Activated T-cell treated with anti-CD3 and anti-CD28 coated beads for 48 hours (primary cell): ENCODE measurements at regions not wholly inside any gene's neighbourhood (a gene's known extent, or its start where the extent isn't known, plus 50 kb on each side); places are given as distances from the start of the nearest gene placed in this dataset.

Experiments
- DNase-seq: peaks from one replicate; pipeline ENCODE4 v3.0.0-alpha.2; 2020; ENCODE audit warnings: low read depth

DNA sequence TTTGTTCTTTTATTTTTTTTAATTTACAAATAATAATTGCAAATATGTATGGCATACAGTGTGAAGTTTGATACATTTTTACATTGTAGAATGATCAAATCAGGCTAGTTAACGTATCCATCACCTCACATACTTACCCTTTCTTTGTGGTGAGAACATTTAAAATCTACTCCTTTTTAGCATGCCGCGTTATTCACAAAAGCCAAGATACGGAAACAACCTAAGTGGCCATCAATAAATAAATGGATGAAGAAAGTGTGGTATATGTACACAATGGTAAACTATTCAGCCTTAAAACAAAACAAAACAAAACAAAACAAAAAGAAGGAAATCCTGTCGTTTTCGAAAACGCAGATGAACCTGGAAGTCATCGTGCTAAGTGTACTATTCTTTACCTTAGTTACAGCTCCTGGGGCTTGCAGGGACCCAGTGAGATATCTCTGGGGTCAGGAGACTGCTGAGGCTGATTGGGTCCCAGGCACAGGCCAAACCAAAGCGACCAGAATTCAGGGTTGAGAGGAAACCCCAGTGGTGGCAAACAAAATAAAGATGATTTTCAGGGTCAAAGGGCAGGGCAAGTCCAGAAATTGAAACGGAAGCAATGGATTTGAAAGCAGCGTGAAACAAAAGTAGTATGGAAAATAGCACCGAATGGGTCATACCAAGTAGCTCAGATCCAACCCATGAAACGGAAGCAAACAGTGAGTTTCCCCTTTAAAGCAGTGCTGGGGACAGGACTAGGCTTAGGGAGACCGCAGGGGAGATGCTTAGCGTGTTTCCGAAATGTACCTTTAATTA lies 188.2 kb downstream of the PLPP3 start:
- no peak for DNase-seq

DNA sequence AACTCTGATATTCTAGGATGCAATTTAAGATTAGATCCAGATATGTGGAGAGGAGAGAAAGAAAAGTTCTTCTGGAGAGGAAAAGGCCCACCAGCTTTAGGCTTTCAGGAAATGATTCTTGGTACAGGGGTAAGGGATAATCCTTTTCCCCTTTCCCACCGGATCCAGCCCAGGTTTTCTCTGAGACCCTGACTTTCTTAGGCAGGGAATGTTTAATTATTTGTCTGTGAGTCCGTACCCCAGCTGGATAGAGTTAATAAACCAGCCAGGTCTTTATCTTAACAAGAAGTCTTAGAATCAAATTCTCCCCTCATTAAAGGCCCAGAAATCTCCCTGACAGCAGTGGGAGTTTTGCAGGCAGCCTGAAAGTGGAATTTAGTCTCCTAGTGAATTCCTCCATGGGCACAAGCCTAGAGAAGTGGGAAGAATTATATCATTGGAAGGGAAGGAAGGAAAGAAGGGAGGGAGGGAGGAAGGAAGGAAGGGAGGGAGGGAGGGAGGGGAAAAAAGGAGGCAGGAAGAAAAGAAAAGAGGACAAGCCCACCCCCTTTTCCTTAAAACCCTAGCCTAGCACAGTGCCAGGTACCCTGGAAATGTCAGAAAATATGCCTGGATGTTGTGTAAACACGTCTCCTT lies 189.0 kb downstream of the PLPP3 start:
- no peak for DNase-seq

DNA sequence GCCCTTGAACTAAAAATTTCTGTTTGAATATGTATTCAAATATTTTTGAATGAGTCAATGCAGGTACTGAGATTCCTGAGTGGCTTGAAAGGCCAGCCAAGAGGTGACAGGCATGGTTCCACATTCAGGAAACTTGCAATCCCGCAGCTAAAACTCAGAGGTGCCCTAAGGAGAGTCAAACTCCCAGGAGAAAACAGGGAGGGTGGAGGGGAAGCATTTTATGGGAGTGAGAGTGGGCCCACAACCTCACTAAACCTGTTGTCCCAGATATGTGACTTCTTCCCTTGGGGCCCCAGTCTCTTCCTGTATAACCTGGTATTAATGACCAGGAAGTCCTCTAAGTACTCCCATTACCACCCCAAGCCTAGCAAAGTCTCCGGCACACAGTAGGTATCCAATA lies 189.6 kb downstream of the PLPP3 start:
- no peak for DNase-seq

DNA sequence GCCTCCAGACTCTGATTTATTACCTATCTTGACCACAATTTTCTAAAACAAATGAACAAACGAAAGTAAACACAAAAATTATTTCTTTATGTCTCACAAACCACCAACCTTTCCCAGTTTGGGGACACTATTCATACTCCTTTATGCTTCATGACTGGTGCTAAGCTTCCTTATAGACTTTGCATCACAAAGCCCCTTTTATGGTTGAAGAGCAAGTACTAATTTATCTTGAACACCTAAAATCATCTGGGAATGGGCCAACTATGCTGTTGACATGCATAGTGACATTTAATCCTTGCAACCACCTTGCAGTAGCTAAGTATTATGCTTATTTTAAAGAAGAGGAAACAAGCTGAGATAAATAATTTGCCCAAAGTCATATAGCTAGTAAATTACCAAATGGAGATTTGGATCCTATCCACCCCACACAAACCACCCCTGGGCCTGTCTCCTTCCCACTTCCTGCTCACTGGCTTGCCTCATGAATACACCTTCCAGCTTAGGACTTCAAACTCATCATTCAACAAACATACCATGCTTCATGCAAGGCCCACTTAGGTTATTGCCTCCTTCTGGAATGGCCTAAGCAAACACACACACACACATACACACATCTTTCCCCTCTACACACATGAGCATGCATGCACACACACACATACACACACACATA lies 192.2 kb downstream of the PLPP3 start:
- no peak for DNase-seq

DNA sequence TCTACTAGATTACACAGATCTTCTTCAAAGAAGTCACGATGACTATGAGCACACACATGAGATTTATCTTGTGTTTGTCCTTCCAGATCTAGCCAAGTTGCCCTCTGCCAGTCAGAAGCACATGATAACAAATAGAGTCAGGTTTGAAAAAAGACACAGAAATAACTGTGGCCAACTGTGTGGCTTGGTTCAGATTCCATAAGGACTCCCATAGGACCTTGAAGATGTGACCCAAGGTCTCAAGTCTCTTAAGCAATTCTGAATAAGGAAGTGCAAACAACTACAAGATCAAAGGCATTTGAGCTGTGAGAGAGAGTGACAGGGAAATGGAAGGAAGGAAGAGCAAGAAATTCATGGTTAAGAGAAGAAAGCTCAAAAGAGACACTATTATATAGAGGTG lies 194.0 kb downstream of the PLPP3 start:
- no peak for DNase-seq

DNA sequence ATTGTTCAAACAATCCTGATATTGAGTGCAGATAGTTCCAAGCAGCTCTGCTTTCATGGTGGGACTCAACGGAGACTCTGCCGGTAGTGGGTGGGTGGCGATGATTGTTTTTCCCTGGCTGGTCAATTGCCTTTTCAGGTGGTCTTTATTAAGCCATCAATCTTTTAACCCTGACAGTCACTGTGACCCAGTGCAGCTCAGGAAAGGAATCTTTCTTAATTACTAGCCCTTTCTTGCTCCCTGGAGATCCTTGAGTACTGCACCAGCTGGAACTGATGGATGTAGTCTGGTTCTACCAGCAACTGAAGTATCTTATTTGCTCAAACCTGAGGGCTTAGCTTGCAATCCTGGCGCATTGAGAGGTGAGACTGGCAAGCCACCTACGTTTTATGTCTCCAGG lies 196.4 kb downstream of the PLPP3 start:
- no peak for DNase-seq

DNA sequence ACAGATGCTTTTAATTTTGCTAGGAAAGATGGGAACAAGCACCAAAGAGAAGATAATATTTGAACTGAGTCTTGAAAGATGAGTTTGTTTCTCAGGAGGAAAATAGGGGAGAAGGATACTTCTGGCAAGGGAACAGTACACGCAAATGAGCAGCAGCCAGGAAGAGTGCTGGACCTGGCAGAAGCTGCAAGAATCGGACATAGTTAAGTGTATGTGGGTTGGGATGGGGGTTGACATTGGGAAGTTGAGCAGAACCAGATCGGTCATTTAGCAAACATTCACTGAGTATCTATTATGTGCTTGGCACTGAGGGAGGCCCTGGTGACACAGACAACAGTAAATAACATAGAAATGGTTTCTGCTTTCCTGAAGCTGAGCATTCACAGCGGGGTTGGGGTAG lies 198.8 kb downstream of the PLPP3 start:
- DNase-seq: no peak

DNA sequence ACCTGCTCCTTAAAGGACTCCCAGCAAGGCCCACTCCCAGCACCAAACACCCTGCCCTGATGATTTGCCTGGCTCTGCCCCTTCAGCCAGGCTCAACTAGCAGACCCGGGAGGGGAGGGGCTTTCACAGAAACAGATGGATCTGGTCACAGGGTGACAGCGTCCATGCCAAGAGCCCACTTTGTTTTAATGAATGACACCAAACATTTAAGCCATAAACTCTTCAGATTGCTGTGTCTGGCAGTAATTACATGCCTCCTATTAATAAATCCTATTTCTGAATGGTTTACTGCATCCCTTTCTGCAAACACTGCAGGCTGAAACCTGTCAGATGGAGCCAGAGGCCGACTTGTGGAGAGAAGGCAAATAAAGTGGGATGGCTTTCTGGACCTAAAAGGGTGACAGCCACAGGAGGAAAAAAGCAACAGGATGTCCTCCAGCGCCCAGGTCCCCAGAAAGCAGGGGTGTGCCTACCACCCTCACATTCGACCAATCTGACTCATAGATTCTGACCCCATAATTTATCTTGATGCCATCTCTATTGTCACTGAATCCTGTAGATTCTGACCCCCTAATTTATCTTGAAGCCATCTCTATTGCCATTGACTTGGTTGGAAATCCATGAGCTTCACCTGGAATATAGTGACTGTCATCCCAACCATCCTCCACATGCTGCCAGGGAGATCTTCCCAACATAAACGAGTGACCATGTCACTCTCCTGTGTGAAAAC lies 200.9 kb downstream of the PLPP3 start:
- DNase-seq: no peak

DNA sequence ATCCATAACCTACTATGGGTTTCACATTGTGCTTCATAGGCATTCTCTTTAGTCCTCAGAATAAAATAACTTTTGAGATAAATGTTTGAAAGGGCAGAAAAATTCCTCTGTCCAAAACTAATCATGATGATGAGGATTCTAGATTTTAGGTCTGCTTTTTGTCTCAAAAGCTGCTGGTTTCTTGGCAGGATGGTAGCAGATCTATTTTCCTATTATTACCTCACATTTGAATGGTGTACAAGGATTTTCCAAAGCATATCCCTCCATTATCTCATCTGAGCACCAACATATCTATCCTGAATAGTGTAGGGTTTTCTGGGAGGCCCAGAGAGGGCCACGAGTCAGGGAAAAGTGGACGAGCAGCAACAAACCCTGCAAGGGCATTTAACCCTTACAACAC lies 201.9 kb downstream of the PLPP3 start:
- DNase-seq: no peak

DNA sequence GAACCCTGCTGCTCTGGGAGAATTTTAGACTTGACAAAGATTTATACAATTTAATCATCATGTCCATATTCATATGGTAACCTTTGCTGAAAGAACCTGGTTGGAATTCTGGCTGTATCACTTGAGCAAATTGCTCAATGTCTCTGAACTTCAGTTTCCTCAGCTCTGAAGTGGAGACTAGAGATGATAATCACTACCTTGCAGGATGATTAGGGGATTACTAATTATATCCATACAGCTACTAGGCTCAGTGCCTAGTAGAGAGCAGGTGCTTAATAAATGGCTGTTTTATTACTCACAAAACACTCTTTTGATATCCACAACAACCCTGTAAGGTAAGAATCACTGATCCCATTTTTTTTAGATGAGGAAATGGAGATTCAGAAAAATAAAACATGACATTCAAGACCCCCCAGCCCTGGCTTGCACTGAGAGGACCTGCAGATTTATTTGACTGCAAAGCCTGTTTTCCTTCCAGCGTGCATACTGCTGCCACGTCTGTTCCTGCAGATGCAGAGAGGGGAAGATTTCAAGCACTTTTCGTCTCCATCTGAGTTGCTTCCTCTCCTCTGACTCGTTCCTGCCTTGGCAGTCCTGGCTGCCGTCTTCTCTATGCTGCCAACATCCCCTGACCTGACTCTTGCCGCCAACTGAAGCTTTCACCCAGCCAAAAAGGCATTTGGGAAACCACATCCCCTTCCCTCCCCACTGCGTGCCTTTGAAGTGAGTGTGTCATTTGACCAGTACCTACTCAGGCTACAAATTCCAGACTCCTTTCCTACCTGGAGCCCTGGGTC lies 203.0 kb downstream of the PLPP3 start:
- DNase-seq: no peak

DNA sequence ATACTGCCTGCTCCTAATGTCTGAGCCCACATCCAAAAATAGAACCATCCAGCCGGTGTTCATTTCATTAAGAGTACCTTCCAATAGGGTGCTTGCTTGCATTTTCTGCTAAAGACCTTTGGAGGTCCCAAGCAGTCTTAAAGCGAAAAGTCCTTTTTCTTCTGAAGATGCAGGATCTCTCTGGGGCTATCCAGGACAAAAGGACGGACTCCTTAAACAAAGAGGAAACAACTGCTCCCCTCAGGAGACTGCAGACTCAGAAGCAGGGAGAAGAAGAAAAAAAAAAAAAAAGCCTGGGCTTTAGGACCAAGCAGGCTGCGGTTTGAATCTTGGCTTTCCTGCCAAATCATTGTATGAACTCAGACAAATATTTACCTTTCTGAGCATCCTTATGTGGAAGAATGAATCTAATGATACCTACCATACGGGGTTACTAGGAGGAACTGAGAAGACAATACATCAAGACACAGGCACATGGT lies 204.0 kb downstream of the PLPP3 start:
- no peak for DNase-seq

DNA sequence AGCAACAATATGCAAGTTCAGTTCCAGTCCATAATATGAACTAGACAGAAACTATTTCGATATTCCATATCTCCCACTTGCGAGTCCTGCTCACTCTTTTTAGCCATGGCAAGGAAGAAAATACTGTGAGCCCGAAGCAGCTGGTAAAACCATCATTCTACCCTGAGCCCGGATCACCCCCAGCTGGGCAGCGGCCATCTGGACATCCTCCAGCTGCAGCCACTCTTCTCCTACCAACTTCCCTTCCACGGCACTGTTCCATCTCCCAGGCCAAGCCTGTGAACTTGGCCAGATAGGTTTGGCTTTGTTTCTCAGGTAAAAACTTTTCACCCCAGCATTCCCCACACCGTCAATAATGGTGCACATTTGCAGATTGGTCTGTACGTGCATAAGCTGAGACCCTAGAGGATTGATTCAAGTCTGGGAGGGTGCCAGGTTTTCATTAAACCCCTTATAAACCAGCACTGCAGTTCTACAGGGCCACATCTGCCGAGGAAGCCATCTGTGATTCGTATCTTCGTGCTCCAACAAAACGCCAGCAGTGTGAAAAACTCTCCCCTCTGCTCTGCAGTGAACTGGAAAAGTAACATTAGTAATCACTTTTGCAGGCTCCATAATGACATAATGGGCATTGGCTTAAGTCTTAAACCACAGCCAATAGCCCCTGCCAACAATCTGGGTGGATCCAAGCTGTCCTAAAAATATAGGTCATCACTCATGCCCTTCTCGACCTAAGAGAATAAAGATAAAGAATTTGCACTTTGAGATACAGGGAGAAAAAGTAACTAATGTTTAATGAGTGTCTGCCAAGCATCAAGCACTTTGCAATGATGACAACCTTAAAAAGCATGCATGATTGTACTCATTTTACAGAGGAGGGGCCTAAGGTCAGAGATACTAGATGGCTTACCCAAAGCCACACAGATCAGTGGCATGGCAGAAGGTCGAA lies 205.1 kb downstream of the PLPP3 start:
- DNase-seq: no peak

DNA sequence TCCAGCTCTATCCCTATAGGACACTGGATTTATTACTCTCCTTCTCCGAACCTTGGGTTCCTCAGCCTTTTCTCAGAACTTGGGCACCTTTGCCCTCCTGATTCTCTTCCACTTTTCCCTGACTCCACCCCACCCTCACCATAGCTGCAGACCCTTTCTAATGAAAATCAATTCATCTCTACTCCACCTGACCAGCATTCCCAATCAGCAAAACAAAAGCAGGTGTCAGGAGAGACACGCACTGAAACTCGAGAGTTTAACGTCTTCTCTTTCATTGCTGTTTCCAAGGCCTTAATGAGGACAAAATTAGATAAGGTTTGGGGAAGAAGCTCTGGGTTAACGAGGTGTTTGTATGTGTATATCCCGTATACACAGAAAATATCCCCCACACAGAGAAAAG lies 208.8 kb downstream of the PLPP3 start:
- DNase-seq: no peak

DNA sequence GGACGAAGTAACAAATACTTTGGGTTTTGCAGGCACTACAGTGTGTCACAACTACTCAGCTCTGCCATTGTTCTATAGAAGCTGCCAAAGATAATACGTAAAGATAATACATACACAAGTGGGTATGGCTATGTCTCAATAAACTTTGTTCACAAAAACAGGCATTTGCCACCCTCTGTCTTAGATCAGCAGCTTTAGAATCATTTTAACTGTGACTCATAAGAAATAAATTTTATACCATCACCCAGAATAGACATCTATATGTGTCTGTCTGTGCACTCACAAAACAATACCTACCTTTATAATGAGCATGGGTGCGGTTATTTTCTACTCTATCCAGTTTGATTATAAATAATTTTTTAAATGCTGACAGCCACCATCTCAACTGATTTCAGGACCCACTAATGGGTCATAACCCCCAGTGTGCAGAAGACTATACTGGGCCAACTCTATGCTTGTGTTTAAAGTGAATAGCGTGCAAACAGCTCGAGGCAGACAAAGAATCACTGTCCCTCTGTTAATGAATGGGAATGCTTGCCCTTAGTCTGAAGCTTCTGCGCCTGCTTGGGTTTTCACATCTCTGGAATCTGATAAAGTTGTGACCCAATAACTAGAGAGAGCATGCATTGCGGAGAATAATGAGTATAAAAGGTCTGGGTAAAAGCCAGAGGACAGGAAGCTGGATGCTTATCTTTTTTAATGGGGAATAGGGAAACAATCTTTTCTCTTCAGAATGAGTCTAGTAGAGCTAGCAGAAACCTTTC lies 216.2 kb downstream of the PLPP3 start:
- DNase-seq: no peak

DNA sequence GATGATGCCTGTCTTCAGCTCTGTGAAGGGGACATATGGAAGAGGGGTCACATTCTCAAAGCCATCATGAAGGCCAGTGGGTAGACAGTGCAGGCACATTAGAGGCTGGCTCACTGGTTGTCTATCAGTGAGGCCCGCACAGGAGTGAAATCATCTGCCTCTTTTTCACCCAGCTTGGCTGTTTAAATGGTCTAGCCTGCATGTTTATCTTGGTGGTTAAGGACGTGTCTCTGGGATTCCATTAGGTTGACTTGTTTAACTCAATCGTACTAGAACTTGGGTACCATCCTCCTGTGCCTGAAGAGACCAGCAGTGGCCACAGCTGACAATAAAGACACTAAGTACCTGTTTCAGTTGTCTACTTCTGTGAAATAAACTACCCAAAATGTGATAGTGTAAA lies 219.3 kb downstream of the PLPP3 start:
- DNase-seq: no peak

DNA sequence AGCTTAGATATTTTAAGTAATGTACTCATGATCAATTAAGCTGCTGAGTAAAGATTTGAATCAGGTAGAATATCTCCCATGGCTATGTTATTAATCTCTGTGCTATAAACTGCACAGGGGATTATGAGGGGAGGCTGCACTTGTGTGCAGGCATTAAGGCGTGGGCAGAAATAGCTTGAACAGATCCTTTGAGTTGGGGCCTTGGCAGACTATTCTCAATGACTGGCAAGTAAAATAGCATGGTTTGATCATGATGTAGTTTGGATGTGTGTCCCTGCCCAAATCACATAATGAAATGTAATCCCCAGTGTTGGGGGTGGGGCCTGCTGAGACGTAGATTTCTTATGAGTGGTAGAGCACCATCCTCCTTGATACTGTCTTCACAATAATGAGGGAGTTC lies 220.3 kb downstream of the PLPP3 start:
- DNase-seq: no peak

DNA sequence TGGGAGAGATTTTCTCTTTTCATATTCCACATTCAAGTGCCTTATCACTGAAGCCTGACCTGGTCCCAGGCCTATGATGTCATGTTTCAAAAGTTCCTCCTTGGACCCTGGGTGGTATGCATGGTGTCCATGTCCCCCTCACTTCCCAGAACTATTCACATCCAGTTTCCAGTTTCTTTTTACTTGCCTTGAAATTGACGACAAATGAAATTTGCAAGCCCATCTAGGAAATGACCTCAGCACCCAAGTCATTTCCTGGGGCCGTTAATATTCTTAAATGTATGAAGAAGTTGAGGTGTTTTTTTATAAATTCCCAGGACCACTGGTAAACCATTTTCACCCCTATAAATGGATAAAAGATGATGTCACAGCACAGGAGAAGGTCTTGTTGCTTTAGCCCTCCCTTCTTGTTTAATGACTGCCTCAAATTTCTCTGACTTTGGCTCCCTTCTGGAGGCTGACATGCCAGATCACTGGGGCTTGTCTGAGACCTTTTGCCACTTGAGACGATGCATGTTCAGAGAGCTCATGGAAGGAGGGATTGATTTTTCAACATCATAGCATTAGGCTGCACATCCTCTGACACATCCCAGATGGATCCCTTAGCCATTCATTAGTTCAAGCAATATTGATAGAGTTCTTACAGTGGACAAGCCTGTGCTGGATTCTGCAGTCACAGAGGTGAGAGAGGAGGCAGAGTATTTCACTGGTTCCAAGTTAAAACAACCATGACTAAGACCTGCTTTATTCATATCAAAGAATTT lies 221.3 kb downstream of the PLPP3 start:
- DNase-seq: no peak

DNA sequence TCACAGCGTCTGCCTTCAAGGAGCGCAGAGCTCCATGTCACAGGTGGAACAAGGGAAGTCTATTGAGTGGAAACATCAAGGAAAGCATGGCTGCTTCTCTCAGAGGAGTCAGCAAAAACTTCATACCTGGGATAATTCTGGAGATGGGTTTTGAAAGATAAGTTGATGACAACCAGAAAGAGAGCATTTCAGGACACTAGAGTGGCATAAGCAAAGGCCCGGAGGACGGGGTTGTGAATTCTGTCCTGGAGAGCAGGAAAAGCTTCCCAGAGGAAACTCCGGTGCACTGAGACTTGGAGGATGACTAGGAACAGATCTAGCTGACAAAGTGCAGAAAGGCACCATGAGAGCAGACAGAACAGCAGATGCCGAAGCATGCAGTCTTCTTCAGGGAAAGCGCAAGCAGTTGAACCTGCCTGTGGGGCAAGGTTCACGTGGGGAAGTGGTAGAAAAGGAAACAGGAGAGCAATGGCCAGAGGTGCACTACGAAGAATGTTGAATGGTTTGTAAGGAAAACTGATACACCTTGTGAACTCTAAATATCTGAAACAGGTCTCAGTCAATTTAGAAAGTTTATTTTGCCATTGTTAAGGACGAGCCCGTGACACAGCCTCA lies 222.9 kb downstream of the PLPP3 start:
- DNase-seq: no peak

DNA sequence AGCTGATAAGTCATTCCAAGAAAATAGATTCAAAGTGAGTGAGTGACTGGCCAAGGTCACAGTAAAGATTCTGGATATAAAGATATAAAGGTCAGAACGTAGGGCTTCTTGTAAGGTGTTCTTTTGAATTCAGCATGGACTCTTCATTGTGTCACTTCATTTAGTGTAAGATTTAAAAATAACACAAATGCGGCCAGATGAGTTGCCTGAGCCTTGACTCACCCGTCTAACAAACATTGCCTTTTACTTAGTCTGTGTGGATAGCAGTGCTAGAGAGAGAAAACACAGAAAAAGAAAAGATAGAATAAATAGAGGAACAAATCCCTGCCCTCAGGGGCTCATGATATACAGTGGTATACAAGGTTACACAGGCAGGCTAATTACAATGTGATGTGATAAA lies 223.4 kb downstream of the PLPP3 start:
- no peak for DNase-seq
